GM18511 (cell line): ENCODE measurements at regions not wholly inside any gene's neighbourhood (a gene's known extent, or its start where the extent isn't known, plus 50 kb on each side); places are given as distances from the start of the nearest gene placed in this dataset.
"Not testable (repeated sequence)": the region's sequence is repeated elsewhere in the genome, so short reads cannot be mapped to it uniquely, and the experiment has no call there.

Experiments used
- ATAC-seq: cut with Tn5 transposase; IDR thresholded peaks from one replicate; pipeline ENCODE4 v1.9.1; 2021; ENCODE audit warnings: mild to moderate bottlenecking, moderate library complexity; ENCODE audit not compliant: unreplicated experiment

- ATAC-seq, result no peak
These were observed 929.8 kb upstream of the SLITRK1 start for GRCh38 chr13:84812078-84812477.

- no peak for ATAC-seq
These were observed 928.5 kb upstream of the SLITRK1 start for GRCh38 chr13:84810781-84811180.

- no peak for ATAC-seq
These were observed 919.8 kb upstream of the SLITRK1 start for GRCh38 chr13:84802073-84802472.

- no peak for ATAC-seq
These were observed 902.3 kb upstream of the SLITRK1 start for GRCh38 chr13:84784443-84785153.

GRCh38 chr13:84777316-84777715 is 895.0 kb upstream of the SLITRK1 start:
- ATAC-seq, result no peak

- no peak for ATAC-seq
These were observed 894.3 kb upstream of the SLITRK1 start for GRCh38 chr13:84776593-84776992.

GRCh38 chr13:84775920-84776319 is 893.6 kb upstream of the SLITRK1 start:
- not testable (repeated sequence) for ATAC-seq

GRCh38 chr13:84774111-84774510 is 891.8 kb upstream of the SLITRK1 start:
- no peak for ATAC-seq

GRCh38 chr13:84760956-84761355 is 878.7 kb upstream of the SLITRK1 start:
- ATAC-seq, result no peak

GRCh38 chr13:84749126-84749525 is 866.9 kb upstream of the SLITRK1 start:
- ATAC-seq, result no peak

GRCh38 chr13:84745051-84745551 is 862.8 kb upstream of the SLITRK1 start:
- no peak for ATAC-seq

GRCh38 chr13:84744203-84744602 is 861.9 kb upstream of the SLITRK1 start:
- no peak for ATAC-seq

GRCh38 chr13:84741253-84741652 is 859.0 kb upstream of the SLITRK1 start:
- no peak for ATAC-seq

GRCh38 chr13:84739021-84739420 is 856.7 kb upstream of the SLITRK1 start:
- no peak for ATAC-seq

- ATAC-seq, result no peak
These were observed 855.4 kb upstream of the SLITRK1 start for GRCh38 chr13:84737661-84738060.

GRCh38 chr13:84730376-84730775 is 848.1 kb upstream of the SLITRK1 start:
- ATAC-seq, result no peak

GRCh38 chr13:84705982-84706710 is 823.9 kb upstream of the SLITRK1 start:
- ATAC-seq, result no peak

- ATAC-seq, result no peak
These were observed 819.9 kb upstream of the SLITRK1 start for GRCh38 chr13:84702174-84702573.

- not testable (repeated sequence) for ATAC-seq
These were observed 815.3 kb upstream of the SLITRK1 start for GRCh38 chr13:84697591-84697990.

GRCh38 chr13:84686973-84687372 is 804.7 kb upstream of the SLITRK1 start:
- no peak for ATAC-seq

- no peak for ATAC-seq
These were observed 804.2 kb upstream of the SLITRK1 start for GRCh38 chr13:84686458-84686857.

GRCh38 chr13:84684804-84685203 is 802.5 kb upstream of the SLITRK1 start:
- no peak for ATAC-seq
